Endodermal cell (in vitro differentiated cells): ENCODE measurements at regions not wholly inside any gene's neighbourhood (a gene's known extent, or its start where the extent isn't known, plus 50 kb on each side); places are given as distances from the start of the nearest gene placed in this dataset.

Source experiments
- DNase-seq: peaks from one replicate; pipeline ENCODE4 v3.0.0-alpha.2; 2017
- H3K27ac ChIP-seq: 2 replicates; pipeline ENCODE4 v1.5.1; 2013; ENCODE audit warnings: mild to moderate bottlenecking, low read depth, low read length, moderate library complexity
- H3K27me3 ChIP-seq: 2 replicates; pipeline ENCODE4 v1.6.1; 2013; ENCODE audit warnings: mild to moderate bottlenecking, low read length, moderate library complexity; ENCODE audit not compliant: insufficient read depth, control insufficient read depth, poor library complexity, severe bottlenecking
- H3K36me3 ChIP-seq: 2 replicates; pipeline ENCODE4 v1.7.0; 2013; ENCODE audit warnings: mild to moderate bottlenecking, low read length, moderate library complexity; ENCODE audit not compliant: control insufficient read depth, insufficient read depth
- H3K4me1 ChIP-seq: one replicate; pipeline ENCODE4 v1.7.0; 2013; ENCODE audit warnings: low read length; ENCODE audit not compliant: control insufficient read depth, insufficient read depth
- H3K4me3 ChIP-seq: 2 replicates; pipeline ENCODE4 v1.5.1; 2013; ENCODE audit warnings: mild to moderate bottlenecking, low read length, moderate library complexity
- H3K9ac ChIP-seq: 2 replicates; pipeline ENCODE4 v1.6.1; 2013; ENCODE audit warnings: mild to moderate bottlenecking, low read length, moderate library complexity; ENCODE audit not compliant: poor library complexity, severe bottlenecking; ENCODE audit errors: extremely low read depth
- H3K9me3 ChIP-seq: 2 replicates; pipeline ENCODE4 v1.6.1; 2013; ENCODE audit warnings: mild to moderate bottlenecking, low read length, moderate library complexity; ENCODE audit not compliant: control insufficient read depth
- H3K27ac Mint-ChIP-seq: 2 replicates; pipeline ENCODE4 v1.8.0; 2020; ENCODE audit warnings: mixed read lengths
- H3K27me3 Mint-ChIP-seq: 2 replicates; pipeline ENCODE4 v1.8.0; 2021; ENCODE audit warnings: mild to moderate bottlenecking, mixed read lengths; ENCODE audit not compliant: insufficient read depth
- H3K36me3 Mint-ChIP-seq: 2 replicates; pipeline ENCODE4 v1.8.0; 2020; ENCODE audit warnings: low read depth, mixed read lengths
- H3K4me1 Mint-ChIP-seq: 2 replicates; pipeline ENCODE4 v1.8.0; 2020; ENCODE audit warnings: mixed read lengths
- H3K4me3 Mint-ChIP-seq: 2 replicates; pipeline ENCODE4 v1.8.0; 2020; ENCODE audit warnings: mild to moderate bottlenecking, moderate library complexity, mixed read lengths
- H3K9me3 Mint-ChIP-seq: 2 replicates; pipeline ENCODE4 v1.8.0; 2020; ENCODE audit warnings: mild to moderate bottlenecking, mixed read lengths
- CTCF ChIP-seq: fragments of 200-600 bp; sonication (generic); conservative IDR thresholded peaks from 2 replicates; pipeline ENCODE4 v1.5.0; 2021; ENCODE audit warnings: antibody characterized with exemption, mild to moderate bottlenecking
- WGBS, 2 experiments: methylation state at CpG; one replicate each; pipeline versions ENCODE4 v1.1.5 to v1.1.7; 2013; ENCODE audit warnings: missing lambda C conversion rate in 2 of 2, mixed read lengths in 1 of 2; ENCODE audit not compliant: insufficient coverage in 1 of 2, insufficient read length in 1 of 2; 5-methylcytosine and 5-hydroxymethylcytosine counted together

- Histone ChIP-seq H3K9me3 (no peaks in the 10 kb centered on the region), H3K27ac (no peak overlapping the region), H3K4me3 (no peak overlapping the region), H3K36me3 (no peaks in the 10 kb centered on the region), H3K9ac (no peak overlapping the region), H3K4me1 (no peaks in the 10 kb centered on the region), H3K27me3 (no peaks in the 10 kb centered on the region)
- Mint-ChIP-seq H3K36me3 (no peaks in the 10 kb centered on the region), H3K4me1 (peaks cover 3% of the 10 kb centered on the region), H3K27me3 (no peaks in the 10 kb centered on the region), H3K9me3 (no peaks in the 10 kb centered on the region), H3K27ac (no peak overlapping the region), H3K4me3 (no peak overlapping the region)
- 75 to 93% methylated on average over 1 to 4 of the region's 4 CpGs for WGBS, 2 experiments
- TF ChIP-seq CTCF = no peak
- no peak for DNase-seq
Measured at GRCh38 chr2:188898261-188898660, 75.9 kb upstream of the COL3A1 start.

- peak overlapping the region; percentile 28 for H3K27ac Mint-ChIP-seq
Measured at GRCh38 chr2:188902901-188903491, 71.2 kb upstream of the COL3A1 start.

GRCh38 chr2:188903740-188904139, 70.4 kb upstream of the COL3A1 start:
- no peaks in the 10 kb centered on the region for H3K9me3 ChIP-seq
- Mint-ChIP-seq H3K4me1 (peaks cover 3% of the 10 kb centered on the region), H3K4me3 (no peak overlapping the region), H3K9me3 (no peaks in the 10 kb centered on the region), H3K27ac (no peak overlapping the region), H3K27me3 (no peaks in the 10 kb centered on the region), H3K36me3 (no peaks in the 10 kb centered on the region)
- no peaks in the 10 kb centered on the region for H3K4me1 ChIP-seq
- 80 to 100% methylated on average over 1 of the region's 1 CpG for WGBS, 2 experiments
- H3K36me3 ChIP-seq = no peaks in the 10 kb centered on the region
- DNase-seq = no peak
- no peak overlapping the region for H3K27ac ChIP-seq
- no peak overlapping the region for H3K9ac ChIP-seq
- TF ChIP-seq CTCF = no peak
- no peaks in the 10 kb centered on the region for H3K27me3 ChIP-seq
- H3K4me3 ChIP-seq = no peak overlapping the region

More at GRCh38 chr2:188902901-188903491, 71.2 kb upstream of the COL3A1 start:
- Histone ChIP-seq H3K4me1 (no peaks in the 10 kb centered on the region), H3K9ac (no peak overlapping the region), H3K9me3 (no peaks in the 10 kb centered on the region), H3K27me3 (no peaks in the 10 kb centered on the region), H3K4me3 (no peak overlapping the region), H3K36me3 (no peaks in the 10 kb centered on the region), H3K27ac (no peak overlapping the region)
- 89% methylated on average over 1 to 3 of the region's 3 CpGs for WGBS, 2 experiments
- Mint-ChIP-seq H3K9me3 (no peaks in the 10 kb centered on the region), H3K27me3 (no peaks in the 10 kb centered on the region), H3K4me3 (no peak overlapping the region), H3K36me3 (no peaks in the 10 kb centered on the region), H3K4me1 (peaks cover 3% of the 10 kb centered on the region)
- no peak for DNase-seq
- no peak for TF ChIP-seq CTCF
